ENCODE measurements at regions not wholly inside any gene's neighbourhood (a gene's known extent, or its start where the extent isn't known, plus 50 kb on each side); places are given as distances from the start of the nearest gene placed in this dataset.

- in situ Hi-C loops (cut with HindIII; ENCODE audit: extremely low pct_ligation_motif_present, low pct_unique_long_range_greater_than_20kb), result no loop called here
- no peaks in the 10 kb centered on the region for H3K36me3 ChIP-seq (replicated peaks in 1 of 2; ENCODE audit: control insufficient read depth in 1 of 2, insufficient read depth in 2 of 2, low read length in 2 of 2)
- WGBS (ENCODE audit: low lambda C conversion rate), result 2% methylated on average over 2 of the region's 2 CpGs
- no peaks in the 10 kb centered on the region for H4K20me1 ChIP-seq (ENCODE audit: insufficient read depth, low read length)
- H3K4me1 ChIP-seq (ENCODE audit: insufficient read depth, low read length), result no peaks in the 10 kb centered on the region
- ChIA-PET POLR2A (no interaction called here), CTCF (ENCODE audit: low intra/inter-chr PET ratio, low total read pairs) (no interaction called here)
- no peaks in the 10 kb centered on the region for H3K79me2 ChIP-seq (ENCODE audit: insufficient read depth, low read length)
- TF ChIP-seq RBAK (CRISPR knock-in tag; IDR thresholded peaks at IDR 0.05) (no peak), ISL2 (CRISPR knock-in tag; IDR thresholded peaks at IDR 0.05) (no peak), CREB1 (IDR thresholded peaks at IDR 0.05) (0 out of 2 replicates have a peak, but pooled peaks have one; percentile 26), CREB1 (CRISPR knock-in tag; IDR thresholded peaks at IDR 0.05) (no peak), MAFK (conservative IDR thresholded peaks at IDR 0.05 in 1 of 2, IDR thresholded peaks at IDR 0.05 in 1 of 2; ENCODE audit: low read length in 2 of 2) (peak; percentile 47 to 67; a peak in 3 of 4 replicates), MAFF (IDR thresholded peaks at IDR 0.05; ENCODE audit: low read depth, low read length) (peak; percentile 53; the same call in 1 of the 2 replicates), TEF (CRISPR knock-in tag; IDR thresholded peaks at IDR 0.05) (no peak)
- H3K27me3 ChIP-seq (ENCODE audit: control insufficient read depth in 1 of 2, insufficient read depth in 2 of 2, low read length in 2 of 2), result no peaks in the 10 kb centered on the region
- H2AFZ ChIP-seq (ENCODE audit: low read length), result no peak overlapping the region
- no peak overlapping the region for H3K4me2 ChIP-seq (ENCODE audit: low read depth, low read length)
- H3K9me3 ChIP-seq (ENCODE audit: low read length), result peaks cover 94% of the 10 kb centered on the region
- FAIRE-seq (no peak), ATAC-seq (no peak), DNase-seq (ENCODE audit: low spot score) (no peak)
- BruUV-seq (replicated peaks), result no TSS peak
- no peak overlapping the region for H3K27ac ChIP-seq (ENCODE audit: extremely low read length, insufficient read depth, low read length)
- no peak overlapping the region for H3K9ac ChIP-seq (ENCODE audit: insufficient read depth, low read depth, low read length)
- intact Hi-C loops (cut with micrococcal nuclease; ENCODE audit: unreplicated experiment), result no loop called here
- no peak overlapping the region for H3K4me3 ChIP-seq (replicated peaks in 1 of 3; ENCODE audit: insufficient read depth in 1 of 3, low read depth in 2 of 3, low read length in 3 of 3)
Measured at GRCh38 chr14:43306053-43306452, 1201.0 kb downstream of the FSCB start.

GRCh38 chr14:43297794-43298193 lies 1209.3 kb downstream of the FSCB start:
- WGBS (ENCODE audit: low lambda C conversion rate), result 2% methylated on average over 1 of the region's 1 CpG
- ChIA-PET CTCF (ENCODE audit: low intra/inter-chr PET ratio, low total read pairs) (no interaction called here), POLR2A (no interaction called here)
- Histone ChIP-seq H3K4me3 (replicated peaks in 1 of 3; ENCODE audit: insufficient read depth in 1 of 3, low read depth in 2 of 3, low read length in 3 of 3) (no peak overlapping the region; a peak in 1 of 6 replicates), H3K27ac (ENCODE audit: extremely low read length, insufficient read depth, low read length) (no peak overlapping the region), H2AFZ (ENCODE audit: low read length) (no peak overlapping the region), H3K27me3 (ENCODE audit: control insufficient read depth in 1 of 2, insufficient read depth in 2 of 2, low read length in 2 of 2) (no peaks in the 10 kb centered on the region), H3K36me3 (replicated peaks in 1 of 2; ENCODE audit: control insufficient read depth in 1 of 2, insufficient read depth in 2 of 2, low read length in 2 of 2) (no peaks in the 10 kb centered on the region), H3K4me2 (ENCODE audit: low read depth, low read length) (no peak overlapping the region), H3K4me1 (ENCODE audit: insufficient read depth, low read length) (no peaks in the 10 kb centered on the region), H3K9ac (ENCODE audit: insufficient read depth, low read depth, low read length) (no peak overlapping the region), H3K9me3 (ENCODE audit: low read length) (peaks cover 81% of the 10 kb centered on the region), H3K79me2 (ENCODE audit: insufficient read depth, low read length) (no peaks in the 10 kb centered on the region), H4K20me1 (ENCODE audit: insufficient read depth, low read length) (no peaks in the 10 kb centered on the region)
- ATAC-seq (no peak), FAIRE-seq (no peak), DNase-seq (ENCODE audit: low spot score) (no peak)
- no TSS peak for BruUV-seq (replicated peaks)
- intact Hi-C loops (cut with micrococcal nuclease; ENCODE audit: unreplicated experiment) (no loop called here), in situ Hi-C loops (cut with HindIII; ENCODE audit: extremely low pct_ligation_motif_present, low pct_unique_long_range_greater_than_20kb) (no loop called here)
- TF ChIP-seq FOXP1 (IDR thresholded peaks at IDR 0.05) (0 out of 2 replicates have a peak, but pooled peaks have one; percentile 3), FOXP1 (CRISPR knock-in tag; IDR thresholded peaks at IDR 0.05) (no peak), TRIM22 (IDR thresholded peaks at IDR 0.05) (0 out of 2 replicates have a peak, but pooled peaks have one; percentile 81), ZNF282 (IDR thresholded peaks at IDR 0.05; ENCODE audit: partially characterized antibody) (peak; percentile 45), CERS6 (CRISPR knock-in tag; IDR thresholded peaks at IDR 0.05) (no peak), ZBTB8A (CRISPR knock-in tag; IDR thresholded peaks at IDR 0.05; ENCODE audit: borderline replicate concordance, low read depth) (no peak), RAD51 (IDR thresholded peaks at IDR 0.05; ENCODE audit: borderline replicate concordance) (peak; percentile 31; the same call in 1 of the 2 replicates), PLRG1 (conservative IDR thresholded peaks at IDR 0.05) (peak; percentile 99; the same call in 1 of the 2 replicates), ARNT (IDR thresholded peaks at IDR 0.05) (0 out of 2 replicates have a peak, but pooled peaks have one; percentile 24), ARHGAP35 (CRISPR knock-in tag; IDR thresholded peaks at IDR 0.05; ENCODE audit: borderline replicate concordance) (no peak), CTCF (CRISPR knock-in tag; IDR thresholded peaks at IDR 0.05) (no peak)
